PC-9 (cell line): ENCODE measurements at regions not wholly inside any gene's neighbourhood (a gene's known extent, or its start where the extent isn't known, plus 50 kb on each side); places are given as distances from the start of the nearest gene placed in this dataset.

Experiments used
- BruUV-seq: library from RNA; stranded (reverse); fragments of 400-500 nt; replicated peaks from 2 replicates; lab custom pipeline; 2021; lab: Mats Ljungman, UMichigan
- CTCF ChIA-PET: fragments of 300-600 bp; sonication (Branson Sonifier 250); formaldehyde crosslinking; loops from one replicate; lab custom pipeline; 2022; ENCODE audit warnings: antibody characterized with exemption; lab: Charles Lee
- POLR2A ChIA-PET: fragments of 300-600 bp; sonication (Branson Sonifier 250); formaldehyde crosslinking; loops from one replicate; lab custom pipeline; 2022; ENCODE audit warnings: antibody characterized with exemption; ENCODE audit not compliant: unreplicated experiment; lab: Charles Lee
- DNase-seq, 2 experiments: peaks; one replicate each; pipeline versions ENCODE4 v3.0.0 to v3.0.0-alpha.2; 2015 to 2022; ENCODE audit warnings: mixed read lengths in 1 of 2
- H2AFZ ChIP-seq: fragments of 200-600 bp; sonication (generic); 2 replicates; pipeline ENCODE4 v1.8.1; 2017; ENCODE audit warnings: antibody characterized with exemption
- H3F3A ChIP-seq: fragments of 200-600 bp; sonication (generic); 2 replicates; pipeline ENCODE4 v1.8.1; 2017; ENCODE audit warnings: antibody characterized with exemption, mild to moderate bottlenecking, low read depth; ENCODE audit not compliant: insufficient read depth
- H3K27ac ChIP-seq: fragments of 200-600 bp; sonication (generic); 2 replicates; pipeline ENCODE4 v1.6.1; 2016; ENCODE audit warnings: mixed run types
- H3K27me3 ChIP-seq: fragments of 200-600 bp; sonication (generic); 2 replicates; pipeline ENCODE4 v1.6.1; 2016; ENCODE audit warnings: low read depth, mixed run types; ENCODE audit not compliant: insufficient read depth
- H3K36me3 ChIP-seq: fragments of 200-600 bp; sonication (generic); 2 replicates; pipeline ENCODE4 v1.6.1; 2016; ENCODE audit warnings: low read depth, mixed run types
- H3K4me1 ChIP-seq: fragments of 200-600 bp; sonication (generic); replicated peaks from 2 replicates; pipeline ENCODE4 v1.6.1; 2016; ENCODE audit warnings: mixed run types; ENCODE audit not compliant: insufficient read depth
- H3K4me2 ChIP-seq: fragments of 200-600 bp; sonication (generic); 2 replicates; pipeline ENCODE4 v1.6.1; 2017; ENCODE audit warnings: mixed run types
- H3K4me3 ChIP-seq: fragments of 200-600 bp; sonication (generic); 2 replicates; pipeline ENCODE4 v1.6.1; 2016; ENCODE audit warnings: mixed run types
- H3K79me2 ChIP-seq: fragments of 200-600 bp; sonication (generic); 2 replicates; pipeline ENCODE4 v1.6.1; 2017; ENCODE audit warnings: low read depth, mixed run types
- H3K9me2 ChIP-seq: fragments of 200-600 bp; sonication (generic); 2 replicates; pipeline ENCODE4 v1.8.1; 2017; ENCODE audit warnings: mild to moderate bottlenecking; ENCODE audit not compliant: insufficient read depth
- H3K9me3 ChIP-seq: fragments of 200-600 bp; sonication (generic); 2 replicates; pipeline ENCODE4 v1.8.1; 2016; ENCODE audit warnings: low read depth; ENCODE audit not compliant: insufficient read depth
- H4K20me1 ChIP-seq: fragments of 200-600 bp; sonication (generic); 2 replicates; pipeline ENCODE4 v1.8.1; 2017; ENCODE audit not compliant: insufficient read depth
- CTCF ChIP-seq: fragments of 200-600 bp; sonication (generic); conservative IDR thresholded peaks from 2 replicates; pipeline ENCODE4 v1.6.1; 2017; ENCODE audit warnings: mixed run types, antibody characterized with exemption, mild to moderate bottlenecking, moderate library complexity
- EZH2 ChIP-seq: fragments of 200-600 bp; sonication (generic); IDR thresholded peaks from 2 replicates; pipeline ENCODE4 v1.8.0; 2017; ENCODE audit warnings: antibody characterized with exemption, low read depth
- intact Hi-C: fragments of 100-400 bp; cut with micrococcal nuclease; formaldehyde crosslinking; loops from one replicate; pipeline ENCODE4 v1.10.0; 2022; ENCODE audit not compliant: unreplicated experiment

- POLR2A ChIA-PET, result interaction anchor here (0.6 kb wide), 1 partner anchor 583 kb away, joined by 4 read pairs; no protein-coding TSS in a partner anchor
- no peaks in the 10 kb centered on the region for H3K4me1 ChIP-seq
- no peak for DNase-seq
- intact Hi-C loops, result no loop called here
- H3K9me2 ChIP-seq, result no peaks in the 10 kb centered on the region
- H3K36me3 ChIP-seq, result no peaks in the 10 kb centered on the region
- H3K9me3 ChIP-seq, result no peaks in the 10 kb centered on the region
- H3K79me2 ChIP-seq, result no peaks in the 10 kb centered on the region
- H2AFZ ChIP-seq, result no peak overlapping the region
- TF ChIP-seq CTCF (no peak), EZH2 (no peak)
- H3K4me3 ChIP-seq, result no peak overlapping the region
- no peaks in the 10 kb centered on the region for H4K20me1 ChIP-seq
- CTCF ChIA-PET, result no interaction called here
- H3K27ac ChIP-seq, result no peak overlapping the region
- peaks cover 12% of the 10 kb centered on the region; the same call in 1 of the 2 replicates for H3K27me3 ChIP-seq
- H3F3A ChIP-seq, result no peaks in the 10 kb centered on the region
- BruUV-seq, result no TSS peak
- H3K4me2 ChIP-seq, result no peak overlapping the region
Measured at GRCh38 chr2:21258082-21258481, 134.3 kb downstream of the TDRD15 start.

- Histone ChIP-seq H4K20me1 (no peaks in the 10 kb centered on the region), H3K79me2 (no peaks in the 10 kb centered on the region), H3K4me3 (no peak overlapping the region), H3K27me3 (peaks cover 25% of the 10 kb centered on the region; the same call in 1 of the 2 replicates), H2AFZ (no peak overlapping the region), H3K9me2 (no peaks in the 10 kb centered on the region), H3F3A (no peaks in the 10 kb centered on the region), H3K9me3 (no peaks in the 10 kb centered on the region), H3K4me1 (no peaks in the 10 kb centered on the region), H3K4me2 (no peak overlapping the region), H3K27ac (no peak overlapping the region), H3K36me3 (no peaks in the 10 kb centered on the region)
- BruUV-seq, result no TSS peak
- intact Hi-C loops, result no loop called here
- ChIA-PET POLR2A (no interaction called here), CTCF (no interaction called here)
- TF ChIP-seq CTCF, result no peak
- TF ChIP-seq EZH2, result no peak
- no peak for DNase-seq
Measured at GRCh38 chr2:21260311-21260710, 136.5 kb downstream of the TDRD15 start.

GRCh38 chr2:21261591-21261990 is 137.8 kb downstream of the TDRD15 start:
- intact Hi-C loops, result no loop called here
- Histone ChIP-seq H3K4me2 (no peak overlapping the region), H3K9me3 (no peaks in the 10 kb centered on the region), H3K4me1 (no peaks in the 10 kb centered on the region), H3K27ac (no peak overlapping the region), H3K36me3 (no peaks in the 10 kb centered on the region), H2AFZ (no peak overlapping the region), H3K79me2 (no peaks in the 10 kb centered on the region), H3K27me3 (peaks cover 36% of the 10 kb centered on the region; the same call in 1 of the 2 replicates), H3K9me2 (no peaks in the 10 kb centered on the region), H4K20me1 (no peaks in the 10 kb centered on the region), H3F3A (no peaks in the 10 kb centered on the region), H3K4me3 (no peak overlapping the region)
- POLR2A ChIA-PET, result no interaction called here
- CTCF ChIA-PET, result no interaction called here
- no TSS peak for BruUV-seq
- TF ChIP-seq CTCF (no peak), EZH2 (no peak)
- no peak for DNase-seq
